WTC11 (cell line): ENCODE measurements at regions not wholly inside any gene's neighbourhood (a gene's known extent, or its start where the extent isn't known, plus 50 kb on each side); places are given as distances from the start of the nearest gene placed in this dataset.

ENCODE experiments used
- ATAC-seq: fragments of 200-7000 bp; cut with Tn5 transposase; 2 replicates; pipeline ENCODE4 v1.10.0; 2021; ENCODE audit warnings: mild to moderate bottlenecking, moderate library complexity
- CTCF ChIA-PET: fragments of 300-600 bp; sonication (Branson Sonifier 250); formaldehyde crosslinking; loops from one replicate; lab custom pipeline; 2021; ENCODE audit warnings: antibody characterized with exemption; lab: Charles Lee
- POLR2A ChIA-PET: fragments of 350-600 bp; sonication (Branson Sonifier 250); formaldehyde crosslinking; loops from one replicate; lab custom pipeline; 2021; ENCODE audit warnings: antibody characterized with exemption; lab: Charles Lee
- DNase-seq: peaks from one replicate; pipeline ENCODE4 v3.0.0; 2021; ENCODE audit warnings: low spot score
- H3K27ac Mint-ChIP-seq: 2 replicates; pipeline ENCODE4 v1.8.0; 2021; ENCODE audit warnings: mixed read lengths
- H3K27me3 Mint-ChIP-seq: 2 replicates; pipeline ENCODE4 v1.8.0; 2021; ENCODE audit warnings: low read depth, mild to moderate bottlenecking, moderate library complexity, mixed read lengths
- H3K36me3 Mint-ChIP-seq: 2 replicates; pipeline ENCODE4 v1.8.0; 2021; ENCODE audit warnings: mixed read lengths
- H3K4me1 Mint-ChIP-seq: 2 replicates; pipeline ENCODE4 v1.8.0; 2022; ENCODE audit warnings: mixed read lengths
- H3K4me3 Mint-ChIP-seq: 2 replicates; pipeline ENCODE4 v1.8.0; 2021; ENCODE audit warnings: mild to moderate bottlenecking, moderate library complexity, mixed read lengths
- H3K9me3 Mint-ChIP-seq: 2 replicates; pipeline ENCODE4 v1.8.0; 2021; ENCODE audit warnings: mixed read lengths
- ESRRA ChIP-seq: sonication (generic); formaldehyde crosslinking; IDR thresholded peaks from 2 replicates; pipeline ENCODE4 v1.8.1; 2022; ENCODE audit warnings: mild to moderate bottlenecking, missing genetic modification reagents, borderline replicate concordance
- FOXJ3 ChIP-seq: sonication (generic); formaldehyde crosslinking; IDR thresholded peaks from 2 replicates; pipeline ENCODE4 v1.9.0; 2021; ENCODE audit warnings: missing genetic modification reagents, mild to moderate bottlenecking, borderline replicate concordance
- FOXP4 ChIP-seq: sonication (generic); formaldehyde crosslinking; IDR thresholded peaks from 2 replicates; pipeline ENCODE4 v1.8.0; 2022; ENCODE audit warnings: mild to moderate bottlenecking, missing genetic modification reagents
- JUN ChIP-seq: sonication (generic); formaldehyde crosslinking; IDR thresholded peaks from 2 replicates; pipeline ENCODE4 v1.8.0; 2023; ENCODE audit warnings: mild to moderate bottlenecking, missing genetic modification reagents
- KAT7 ChIP-seq: sonication (generic); formaldehyde crosslinking; IDR thresholded peaks from 2 replicates; pipeline ENCODE4 v1.8.1; 2023; ENCODE audit warnings: missing genetic modification reagents, mild to moderate bottlenecking, borderline replicate concordance
- MAX ChIP-seq: sonication (generic); formaldehyde crosslinking; IDR thresholded peaks from 2 replicates; pipeline ENCODE4 v1.8.0; 2022; ENCODE audit warnings: mild to moderate bottlenecking, missing genetic modification reagents
- MLX ChIP-seq: sonication (generic); formaldehyde crosslinking; IDR thresholded peaks from 2 replicates; pipeline ENCODE4 v1.8.1; 2023; ENCODE audit warnings: mild to moderate bottlenecking, missing genetic modification reagents, moderate library complexity
- MXD4 ChIP-seq: fragments of 250-450 bp; sonication (Bioruptor Pico); IDR thresholded peaks from 2 replicates; pipeline ENCODE4 v1.8.0; 2021; ENCODE audit warnings: mild to moderate bottlenecking, moderate library complexity, borderline replicate concordance
- MYBL2 ChIP-seq: sonication (generic); formaldehyde crosslinking; IDR thresholded peaks from 2 replicates; pipeline ENCODE4 v1.8.1; 2023; ENCODE audit warnings: mild to moderate bottlenecking, moderate library complexity, missing genetic modification reagents
- NFE2L1 ChIP-seq: sonication (generic); formaldehyde crosslinking; IDR thresholded peaks from 2 replicates; pipeline ENCODE4 v1.8.1; 2023; ENCODE audit warnings: missing genetic modification reagents
- NFYB ChIP-seq: sonication (generic); formaldehyde crosslinking; conservative IDR thresholded peaks from 2 replicates; pipeline ENCODE4 v1.8.0; 2022; ENCODE audit warnings: low read depth, missing genetic modification reagents
- NR3C1 ChIP-seq: sonication (generic); formaldehyde crosslinking; conservative IDR thresholded peaks from 2 replicates; pipeline ENCODE4 v1.8.1; 2023; ENCODE audit warnings: low read depth, mild to moderate bottlenecking, missing genetic modification reagents
- RELA ChIP-seq: sonication (generic); formaldehyde crosslinking; IDR thresholded peaks from 2 replicates; pipeline ENCODE4 v1.8.1; 2022; ENCODE audit warnings: missing genetic modification reagents, mild to moderate bottlenecking, borderline replicate concordance
- SMAD3 ChIP-seq: sonication (generic); formaldehyde crosslinking; IDR thresholded peaks from 2 replicates; pipeline ENCODE4 v1.8.0; 2022; ENCODE audit warnings: missing genetic modification reagents, mild to moderate bottlenecking, borderline replicate concordance
- USF1 ChIP-seq: sonication (generic); formaldehyde crosslinking; IDR thresholded peaks from 2 replicates; pipeline ENCODE4 v1.8.0; 2022; ENCODE audit warnings: mild to moderate bottlenecking, missing genetic modification reagents
- USF2 ChIP-seq: sonication (generic); formaldehyde crosslinking; IDR thresholded peaks from 2 replicates; pipeline ENCODE4 v1.8.1; 2023; ENCODE audit warnings: mild to moderate bottlenecking, missing genetic modification reagents, moderate library complexity
- ZBTB21 ChIP-seq: sonication (generic); formaldehyde crosslinking; IDR thresholded peaks from 2 replicates; pipeline ENCODE4 v1.8.1; 2023; ENCODE audit warnings: mild to moderate bottlenecking, missing genetic modification reagents, borderline replicate concordance
- ZNF263 ChIP-seq: sonication (generic); formaldehyde crosslinking; IDR thresholded peaks from 2 replicates; pipeline ENCODE4 v1.8.1; 2022; ENCODE audit warnings: low read depth, mild to moderate bottlenecking, moderate library complexity, missing genetic modification reagents
- ZNF423 ChIP-seq: fragments of 250-450 bp; sonication (Bioruptor Pico); IDR thresholded peaks from 2 replicates; pipeline ENCODE4 v2.1.2; 2022; ENCODE audit warnings: mild to moderate bottlenecking, moderate library complexity

GRCh38 chr6:167400482-167401138 lies 75.7 kb downstream of the TTLL2 start (continued):
- TF ChIP-seq FOXP4 (CRISPR knock-in tag): no peak
- TF ChIP-seq KAT7 (CRISPR knock-in tag): no peak
- TF ChIP-seq USF2 (CRISPR knock-in tag): no peak
- TF ChIP-seq JUN: no peak

- DNase-seq (no peak), ATAC-seq (peak; percentile 61)
- H3K4me3 Mint-ChIP-seq: no peak overlapping the region
- CTCF ChIA-PET: interaction anchor here (1.4 kb wide), 1 partner anchor 50 kb away, joined by 4 read pairs; no protein-coding TSS in a partner anchor
- no peaks in the 10 kb centered on the region; the same call in 1 of the 2 replicates for H3K27me3 Mint-ChIP-seq
- H3K27ac Mint-ChIP-seq: 0 out of 2 replicates have a peak overlapping the region, but pooled peaks have one; percentile 20
- TF ChIP-seq USF1 (CRISPR knock-in tag) (peak; percentile 63; the same call in 1 of the 2 replicates), MAX (CRISPR knock-in tag) (peak; percentile 45), ZNF263 (CRISPR knock-in tag) (no peak), USF2 (CRISPR knock-in tag) (peak; percentile 71)
- TF ChIP-seq, all 79 proteins: peak for 3
- no peaks in the 10 kb centered on the region for H3K36me3 Mint-ChIP-seq
- POLR2A ChIA-PET: no interaction called here
- H3K9me3 Mint-ChIP-seq: no peaks in the 10 kb centered on the region
- peaks cover 22% of the 10 kb centered on the region for H3K4me1 Mint-ChIP-seq
These were observed 76.8 kb downstream of the TTLL2 start for GRCh38 chr6:167401525-167402194.

- no peak for TF ChIP-seq ZNF423 (CRISPR knock-in tag)
- TF ChIP-seq NFE2L1 (CRISPR knock-in tag): no peak
- TF ChIP-seq MYBL2: no peak
- Mint-ChIP-seq H3K27ac (no peak overlapping the region), H3K9me3 (no peaks in the 10 kb centered on the region), H3K4me1 (peaks cover 25% of the 10 kb centered on the region), H3K4me3 (no peak overlapping the region), H3K27me3 (no peaks in the 10 kb centered on the region; the same call in 1 of the 2 replicates), H3K36me3 (no peaks in the 10 kb centered on the region)
- ChIA-PET POLR2A (no interaction called here), CTCF (interaction anchor here (1.4 kb wide), 1 partner anchor 51 kb away, joined by 4 read pairs; no protein-coding TSS in a partner anchor)
- no peak for DNase-seq
- ATAC-seq: no peak
These were observed 77.4 kb downstream of the TTLL2 start for GRCh38 chr6:167402195-167402686.

GRCh38 chr6:167403427-167403826 lies 78.5 kb downstream of the TTLL2 start:
- POLR2A ChIA-PET: no interaction called here
- Mint-ChIP-seq H3K4me3 (no peak overlapping the region), H3K4me1 (peaks cover 36% of the 10 kb centered on the region), H3K27ac (no peak overlapping the region), H3K9me3 (no peaks in the 10 kb centered on the region), H3K27me3 (no peaks in the 10 kb centered on the region; the same call in 1 of the 2 replicates), H3K36me3 (no peaks in the 10 kb centered on the region)
- ATAC-seq: no peak
- CTCF ChIA-PET: interaction anchor here (0.9 kb wide), 1 partner anchor 52 kb away, joined by 4 read pairs; no protein-coding TSS in a partner anchor
- no peak for DNase-seq
- TF ChIP-seq FOXJ3 (CRISPR knock-in tag): no peak
- TF ChIP-seq RELA: no peak
- TF ChIP-seq SMAD3 (CRISPR knock-in tag): no peak
- TF ChIP-seq NR3C1 (CRISPR knock-in tag): no peak
- TF ChIP-seq MXD4: no peak
- TF ChIP-seq MLX: no peak
- no peak for TF ChIP-seq ZBTB21 (CRISPR knock-in tag)
- no peak for TF ChIP-seq NFYB (CRISPR knock-in tag)
- TF ChIP-seq ESRRA: no peak
